Ovary (tissue), 3 donors: ENCODE measurements at regions not wholly inside any gene's neighbourhood (a gene's known extent, or its start where the extent isn't known, plus 50 kb on each side); places are given as distances from the start of the nearest gene placed in this dataset.

Source experiments
- EP300 ChIP-seq: sonication (generic); formaldehyde crosslinking; IDR thresholded peaks from one replicate; pipeline ENCODE4 v1.6.1; 2017; ENCODE audit warnings: antibody characterized with exemption
- TF ChIP-seq, protein P1 (sequence below), 3 donors: fragments of 450-650 bp in 2 of 3; fragments of 200-600 bp in 1 of 3; IDR thresholded peaks; one replicate each; pipeline versions ENCODE4 v1.5.1 to v1.8.0; 2016 to 2022; ENCODE audit warnings: antibody characterized with exemption in 3 of 3, mild to moderate bottlenecking in 1 of 3
- donor health status: DM: no; HTN: no; CAD: no.

DNA sequence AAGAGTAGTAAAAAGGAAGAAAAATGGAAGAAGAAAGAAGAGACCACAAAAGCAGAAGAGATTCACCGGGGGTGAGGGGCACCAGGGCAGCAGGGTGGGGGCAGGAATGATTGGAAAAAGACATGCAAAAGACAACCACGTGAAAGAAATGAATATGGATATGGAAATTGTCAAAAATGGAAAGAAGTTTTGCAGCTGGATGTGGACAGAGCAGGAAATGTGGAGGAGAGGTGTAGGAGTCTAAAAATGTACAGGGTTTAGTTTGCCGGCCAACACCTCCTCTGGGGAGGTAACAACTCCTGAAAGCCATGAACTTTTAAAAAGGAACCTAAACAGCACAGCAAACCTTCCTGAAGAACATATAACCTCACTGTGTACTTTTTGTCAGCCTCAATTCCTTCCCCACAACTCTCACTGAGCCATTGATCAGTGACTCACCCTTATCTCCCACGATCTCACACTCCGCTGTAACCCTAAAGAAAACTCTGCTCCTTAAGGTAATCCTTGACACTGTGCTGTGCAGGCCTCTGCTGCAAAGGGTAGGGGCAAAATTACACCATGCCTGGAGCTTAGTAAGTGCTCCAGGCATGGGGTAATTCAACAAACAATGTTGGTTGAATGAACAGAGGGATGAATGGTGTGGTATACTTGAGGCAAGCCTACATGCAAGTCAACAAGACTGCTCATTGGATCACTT lies 100.2 kb upstream of the BOC start:
- TF ChIP-seq, protein P1, sequence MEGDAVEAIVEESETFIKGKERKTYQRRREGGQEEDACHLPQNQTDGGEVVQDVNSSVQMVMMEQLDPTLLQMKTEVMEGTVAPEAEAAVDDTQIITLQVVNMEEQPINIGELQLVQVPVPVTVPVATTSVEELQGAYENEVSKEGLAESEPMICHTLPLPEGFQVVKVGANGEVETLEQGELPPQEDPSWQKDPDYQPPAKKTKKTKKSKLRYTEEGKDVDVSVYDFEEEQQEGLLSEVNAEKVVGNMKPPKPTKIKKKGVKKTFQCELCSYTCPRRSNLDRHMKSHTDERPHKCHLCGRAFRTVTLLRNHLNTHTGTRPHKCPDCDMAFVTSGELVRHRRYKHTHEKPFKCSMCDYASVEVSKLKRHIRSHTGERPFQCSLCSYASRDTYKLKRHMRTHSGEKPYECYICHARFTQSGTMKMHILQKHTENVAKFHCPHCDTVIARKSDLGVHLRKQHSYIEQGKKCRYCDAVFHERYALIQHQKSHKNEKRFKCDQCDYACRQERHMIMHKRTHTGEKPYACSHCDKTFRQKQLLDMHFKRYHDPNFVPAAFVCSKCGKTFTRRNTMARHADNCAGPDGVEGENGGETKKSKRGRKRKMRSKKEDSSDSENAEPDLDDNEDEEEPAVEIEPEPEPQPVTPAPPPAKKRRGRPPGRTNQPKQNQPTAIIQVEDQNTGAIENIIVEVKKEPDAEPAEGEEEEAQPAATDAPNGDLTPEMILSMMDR (IDR thresholded peaks at IDR 0.05) = no peak
- TF ChIP-seq EP300 = no peak
